GM12872 (cell line): ENCODE measurements at regions not wholly inside any gene's neighbourhood (a gene's known extent, or its start where the extent isn't known, plus 50 kb on each side); places are given as distances from the start of the nearest gene placed in this dataset.

Experiments
- CTCF ChIP-seq: IDR thresholded peaks from 3 replicates; pipeline ENCODE4 v1.5.1; 2011; ENCODE audit warnings: low read depth, mild to moderate bottlenecking, low read length, moderate library complexity; ENCODE audit not compliant: insufficient read depth

- no peak for TF ChIP-seq CTCF
Measured at GRCh38 chr13:74678308-74678965, 544.2 kb upstream of the KLF12 start.

GRCh38 chr13:74675972-74676371 lies 541.8 kb upstream of the KLF12 start:
- no peak for TF ChIP-seq CTCF

DNA sequence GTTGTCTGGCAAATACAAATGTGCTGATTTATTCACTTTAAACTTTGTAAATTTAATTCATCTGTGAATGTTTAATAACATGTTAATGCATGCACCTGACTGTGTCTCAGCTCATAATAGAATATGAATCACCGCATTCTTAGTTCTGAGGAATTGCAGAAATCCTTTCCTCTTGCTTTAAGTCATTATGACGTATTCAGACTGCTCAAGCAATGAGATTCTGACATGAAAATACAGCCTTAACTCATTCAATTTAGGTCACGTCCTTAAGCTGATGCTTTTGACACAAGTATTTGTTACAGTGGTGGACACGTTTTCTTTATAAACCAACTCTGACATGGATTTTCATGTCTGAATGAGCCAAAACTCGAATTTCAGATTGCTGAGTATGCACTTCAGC lies 541.0 kb upstream of the KLF12 start:
- no peak for TF ChIP-seq CTCF

GRCh38 chr13:74674720-74675119 lies 540.5 kb upstream of the KLF12 start:
- TF ChIP-seq CTCF = no peak

DNA sequence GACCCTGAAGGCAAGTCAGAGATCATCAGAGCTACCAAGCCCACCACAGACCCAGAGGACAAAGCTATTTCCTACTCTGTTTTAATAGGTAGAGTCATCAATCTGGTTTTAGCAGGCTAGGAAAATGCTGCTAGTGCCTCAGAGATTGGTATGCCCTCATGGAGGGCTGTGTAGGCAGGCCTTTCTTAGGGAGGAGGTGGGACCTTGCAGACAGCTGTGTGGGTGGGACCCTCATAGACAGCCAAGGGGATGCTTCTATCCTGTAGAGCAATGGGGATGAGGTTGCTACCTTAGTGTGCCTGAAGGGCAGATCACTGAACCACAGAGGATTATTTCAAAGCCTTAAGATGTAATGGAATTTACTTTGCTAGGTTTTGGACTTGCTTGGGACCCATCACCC lies 534.9 kb upstream of the KLF12 start:
- no peak for TF ChIP-seq CTCF

DNA sequence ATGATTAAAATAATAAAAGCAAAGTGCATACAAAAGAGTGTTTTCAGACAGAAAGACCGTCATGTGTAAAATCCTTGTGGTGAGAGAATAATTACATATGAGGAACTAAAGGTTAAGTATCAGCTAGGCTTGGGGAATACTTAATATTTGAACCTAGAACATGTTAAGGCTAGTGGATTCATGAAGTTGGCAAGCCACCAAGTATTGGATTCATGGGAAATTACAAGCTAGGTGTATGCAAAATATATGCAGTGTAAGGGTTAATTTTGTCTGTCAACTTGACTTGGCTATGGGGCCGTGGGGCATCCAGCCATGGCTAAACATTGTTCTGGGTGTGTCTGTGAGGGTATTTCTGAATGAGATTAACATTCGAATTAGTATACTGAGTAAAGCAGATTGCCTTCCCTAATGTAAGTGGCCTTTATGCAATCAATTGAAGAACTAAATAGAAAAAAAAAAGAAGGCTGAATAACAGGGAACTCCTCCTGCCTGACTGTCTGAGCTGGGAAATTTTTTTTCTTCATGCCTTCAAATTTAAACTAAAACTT lies 533.5 kb upstream of the KLF12 start:
- no peak for TF ChIP-seq CTCF

- TF ChIP-seq CTCF = no peak
Measured at GRCh38 chr13:74662905-74663304, 528.7 kb upstream of the KLF12 start.
